ENCODE measurements at regions not wholly inside any gene's neighbourhood (a gene's known extent, or its start where the extent isn't known, plus 50 kb on each side); places are given as distances from the start of the nearest gene placed in this dataset.

DNA sequence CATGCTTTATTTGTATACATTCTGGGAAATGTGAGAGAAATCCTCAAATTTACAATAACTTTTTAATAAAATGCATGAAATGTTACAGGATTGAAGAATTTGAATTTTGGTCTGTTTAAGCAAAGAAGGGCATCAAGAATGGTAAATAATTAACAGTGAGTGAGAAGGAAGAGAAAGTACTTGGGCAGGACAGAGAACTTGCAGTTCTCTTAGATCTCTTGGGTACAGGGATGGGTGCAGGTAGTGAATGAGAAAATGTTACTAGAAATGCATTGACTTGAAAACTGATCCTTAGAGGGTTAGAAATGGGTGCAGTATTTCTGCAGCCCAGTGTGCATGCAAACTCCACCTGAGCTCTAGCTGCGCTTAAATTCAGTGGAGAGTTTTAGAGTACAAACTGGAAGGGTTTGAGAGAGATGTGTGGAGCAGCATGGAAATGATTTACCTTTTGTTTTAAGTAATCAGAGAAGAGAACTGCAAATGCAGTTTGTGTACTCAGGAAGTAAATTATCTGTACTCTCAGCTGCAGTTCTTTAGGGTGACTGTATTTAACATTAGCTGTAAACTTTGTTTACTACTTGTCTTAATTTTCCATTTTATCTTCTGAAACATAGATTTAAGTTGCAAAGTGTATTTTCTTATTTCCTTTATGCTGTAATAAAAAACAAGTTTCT lies 51.0 kb upstream of the RAB27B start:
- DNase-seq (ENCODE audit: low read depth, low spot score) = no peak
- H3K9me3 ChIP-seq (ENCODE audit: insufficient read depth, low read length) = no peaks in the 10 kb centered on the region
- no peak overlapping the region for H3K4me3 ChIP-seq (ENCODE audit: insufficient read length, low read depth)
- no peak for TF ChIP-seq ZNF274 (IDR thresholded peaks at IDR 0.05; ENCODE audit: low read depth, low read length)
- TF ChIP-seq YY1 (IDR thresholded peaks at IDR 0.05; ENCODE audit: insufficient read depth, insufficient read length) = no peak
- no peak for TF ChIP-seq SUZ12 (IDR thresholded peaks at IDR 0.05; ENCODE audit: extremely low read depth, insufficient read depth, insufficient read length)
- H3K9ac ChIP-seq (ENCODE audit: insufficient read length, low read depth) = no peak overlapping the region
- H3K27me3 ChIP-seq (ENCODE audit: insufficient read depth, insufficient read length) = no peaks in the 10 kb centered on the region
- no peaks in the 10 kb centered on the region for H3K4me1 ChIP-seq (ENCODE audit: insufficient read depth, insufficient read length)
- no peaks in the 10 kb centered on the region for H3K36me3 ChIP-seq (ENCODE audit: insufficient read depth, insufficient read length, low read length)

DNA sequence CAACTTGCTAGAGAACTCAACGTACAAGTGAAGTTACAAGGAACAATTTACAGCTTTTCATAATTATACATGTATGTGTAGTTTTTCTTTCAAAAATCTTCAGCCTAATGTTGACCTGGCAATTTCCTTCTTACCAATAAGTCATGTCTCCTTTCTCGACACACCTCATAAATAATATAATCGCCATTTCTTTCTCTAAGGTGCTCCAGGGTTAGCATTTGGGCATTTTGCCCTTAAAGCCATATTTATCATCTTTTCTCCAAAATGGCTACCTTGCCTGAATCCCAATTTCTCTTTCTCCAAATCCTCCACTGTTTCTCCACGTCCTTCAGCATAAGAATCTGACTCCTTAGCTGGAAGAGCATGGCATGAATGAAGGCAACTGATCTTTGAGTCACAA lies 50.3 kb upstream of the RAB27B start:
- H3K9me3 ChIP-seq (ENCODE audit: insufficient read depth, low read length) = no peaks in the 10 kb centered on the region
- DNase-seq (ENCODE audit: low read depth, low spot score) = no peak
- no peak for TF ChIP-seq YY1 (IDR thresholded peaks at IDR 0.05; ENCODE audit: insufficient read depth, insufficient read length)
- no peak for TF ChIP-seq SUZ12 (IDR thresholded peaks at IDR 0.05; ENCODE audit: extremely low read depth, insufficient read depth, insufficient read length)
- TF ChIP-seq ZNF274 (IDR thresholded peaks at IDR 0.05; ENCODE audit: low read depth, low read length) = no peak
- H3K36me3 ChIP-seq (ENCODE audit: insufficient read depth, insufficient read length, low read length) = no peaks in the 10 kb centered on the region
- H3K4me3 ChIP-seq (ENCODE audit: insufficient read length, low read depth) = no peak overlapping the region
- H3K4me1 ChIP-seq (ENCODE audit: insufficient read depth, insufficient read length) = no peaks in the 10 kb centered on the region
- no peak overlapping the region for H3K9ac ChIP-seq (ENCODE audit: insufficient read length, low read depth)
- H3K27me3 ChIP-seq (ENCODE audit: insufficient read depth, insufficient read length) = no peaks in the 10 kb centered on the region
